Thyroid gland (tissue), 4 donors: ENCODE measurements at regions not wholly inside any gene's neighbourhood (a gene's known extent, or its start where the extent isn't known, plus 50 kb on each side); places are given as distances from the start of the nearest gene placed in this dataset.
"Not testable (repeated sequence)": the region's sequence is repeated elsewhere in the genome, so short reads cannot be mapped to it uniquely, and the experiment has no call there.

Experiments
- POLR2A ChIP-seq, 2 donors: fragments of 450-650 bp; IDR thresholded peaks; one replicate each; pipeline ENCODE4 v1.6.1; 2017; ENCODE audit warnings: antibody characterized with exemption in 2 of 2, mild to moderate bottlenecking in 2 of 2, moderate library complexity in 1 of 2
- TF ChIP-seq, protein P1 (sequence below), 6 experiments: fragments of 200-600 bp in 3 of 6; fragments of 450-650 bp in 3 of 6; sonication (generic) in 3 of 6; IDR thresholded peaks; one replicate each; pipeline ENCODE4 v1.5.1; 2016 to 2019; ENCODE audit warnings: antibody characterized with exemption in 6 of 6, mild to moderate bottlenecking in 2 of 6, inconsistent platforms in 1 of 6, moderate library complexity in 1 of 6

DNA sequence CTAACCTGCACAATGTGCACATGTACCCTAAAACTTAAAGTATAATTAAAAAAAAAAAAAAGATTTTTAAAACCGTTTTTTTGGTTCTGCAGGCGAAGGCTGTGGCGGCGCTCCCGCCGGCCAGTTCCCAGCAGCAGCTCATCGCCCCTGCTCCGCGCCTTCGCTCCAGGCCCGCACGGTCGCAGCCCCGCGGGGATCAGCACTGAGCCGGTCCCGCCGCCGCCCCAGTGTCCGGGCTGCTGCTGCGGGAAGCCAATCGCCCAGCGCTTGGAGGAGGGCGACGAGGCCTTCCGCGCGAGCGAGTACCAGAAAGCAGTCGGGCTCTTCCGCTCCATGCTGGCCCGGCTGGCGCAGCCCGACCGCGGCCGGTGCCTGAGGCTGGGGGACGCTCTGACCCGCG, 572.8 kb downstream of the TUBA3C start:
- TF ChIP-seq, protein P1, sequence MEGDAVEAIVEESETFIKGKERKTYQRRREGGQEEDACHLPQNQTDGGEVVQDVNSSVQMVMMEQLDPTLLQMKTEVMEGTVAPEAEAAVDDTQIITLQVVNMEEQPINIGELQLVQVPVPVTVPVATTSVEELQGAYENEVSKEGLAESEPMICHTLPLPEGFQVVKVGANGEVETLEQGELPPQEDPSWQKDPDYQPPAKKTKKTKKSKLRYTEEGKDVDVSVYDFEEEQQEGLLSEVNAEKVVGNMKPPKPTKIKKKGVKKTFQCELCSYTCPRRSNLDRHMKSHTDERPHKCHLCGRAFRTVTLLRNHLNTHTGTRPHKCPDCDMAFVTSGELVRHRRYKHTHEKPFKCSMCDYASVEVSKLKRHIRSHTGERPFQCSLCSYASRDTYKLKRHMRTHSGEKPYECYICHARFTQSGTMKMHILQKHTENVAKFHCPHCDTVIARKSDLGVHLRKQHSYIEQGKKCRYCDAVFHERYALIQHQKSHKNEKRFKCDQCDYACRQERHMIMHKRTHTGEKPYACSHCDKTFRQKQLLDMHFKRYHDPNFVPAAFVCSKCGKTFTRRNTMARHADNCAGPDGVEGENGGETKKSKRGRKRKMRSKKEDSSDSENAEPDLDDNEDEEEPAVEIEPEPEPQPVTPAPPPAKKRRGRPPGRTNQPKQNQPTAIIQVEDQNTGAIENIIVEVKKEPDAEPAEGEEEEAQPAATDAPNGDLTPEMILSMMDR (IDR thresholded peaks at IDR 0.05) = not testable (repeated sequence)
- not testable (repeated sequence) for TF ChIP-seq POLR2A (IDR thresholded peaks at IDR 0.05)
